ENCODE measurements at regions not wholly inside any gene's neighbourhood (a gene's known extent, or its start where the extent isn't known, plus 50 kb on each side); places are given as distances from the start of the nearest gene placed in this dataset.

GRCh38 chr4:27181693-27182092 is 321.1 kb downstream of the STIM2 start:
- no peak for DNase-seq
- TF ChIP-seq GATA1 (IDR thresholded peaks at IDR 0.05; ENCODE audit: low read depth, low read length) (no peak), POLR2A (IDR thresholded peaks at IDR 0.05; ENCODE audit: low read length) (no peak)

DNA sequence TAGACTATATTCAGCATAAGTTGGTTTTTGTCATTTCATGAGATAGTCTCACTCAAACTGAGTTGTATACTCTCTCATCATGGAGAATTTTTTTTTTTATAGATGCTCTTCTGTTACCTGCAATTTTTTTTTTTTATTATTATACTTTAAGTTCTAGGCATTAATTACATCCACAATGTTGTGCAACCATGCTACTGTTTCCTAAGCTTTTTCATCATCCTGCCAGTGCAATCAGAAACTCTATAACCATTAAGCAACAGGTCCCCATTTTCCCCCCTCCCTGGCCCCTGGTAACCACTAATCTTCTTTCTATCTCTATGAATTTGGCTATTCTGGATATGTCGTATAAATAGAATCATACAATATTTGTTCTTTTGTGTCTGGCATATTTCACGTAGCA is 321.6 kb downstream of the STIM2 start:
- TF ChIP-seq POLR2A (IDR thresholded peaks at IDR 0.05; ENCODE audit: low read length) (no peak), GATA1 (IDR thresholded peaks at IDR 0.05; ENCODE audit: low read depth, low read length) (no peak)
- DNase-seq: no peak

GRCh38 chr4:27184508-27185155 is 324.0 kb downstream of the STIM2 start:
- TF ChIP-seq GATA1 (IDR thresholded peaks at IDR 0.05; ENCODE audit: low read depth, low read length) (no peak), POLR2A (IDR thresholded peaks at IDR 0.05; ENCODE audit: low read length) (no peak)
- no peak for DNase-seq

- no peak for DNase-seq
These were observed 326.1 kb downstream of the STIM2 start for GRCh38 chr4:27186710-27187109.

GRCh38 chr4:27187786-27188185 is 327.1 kb downstream of the STIM2 start:
- TF ChIP-seq GATA1 (IDR thresholded peaks at IDR 0.05; ENCODE audit: low read depth, low read length) (no peak), POLR2A (IDR thresholded peaks at IDR 0.05; ENCODE audit: low read length) (no peak)
- no peak for DNase-seq

More at GRCh38 chr4:27186710-27187109, 326.1 kb downstream of the STIM2 start:
- no peak for TF ChIP-seq GATA1 (IDR thresholded peaks at IDR 0.05; ENCODE audit: low read depth, low read length)
- TF ChIP-seq POLR2A (IDR thresholded peaks at IDR 0.05; ENCODE audit: low read length): no peak

DNA sequence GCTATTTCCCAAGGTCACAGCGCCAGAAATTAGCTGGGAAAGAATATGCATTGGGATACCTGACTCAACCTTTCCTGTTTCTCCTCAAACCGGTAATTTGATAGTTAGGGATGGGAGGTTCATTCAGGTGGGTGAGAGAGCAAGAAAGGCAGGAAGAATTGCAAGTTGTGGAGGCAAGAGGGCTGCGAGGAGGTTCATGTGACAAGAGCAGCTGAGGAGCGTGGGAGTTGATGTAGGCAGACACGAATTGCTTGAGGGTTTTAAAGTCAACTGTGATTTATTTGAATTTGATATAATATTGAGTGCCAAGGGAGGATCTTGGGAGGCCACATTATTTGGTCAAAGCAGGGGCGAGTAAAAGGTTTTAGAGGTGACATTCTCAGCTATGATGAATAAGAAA is 329.0 kb downstream of the STIM2 start:
- TF ChIP-seq POLR2A (IDR thresholded peaks at IDR 0.05; ENCODE audit: low read length) (no peak), GATA1 (IDR thresholded peaks at IDR 0.05; ENCODE audit: low read depth, low read length) (no peak)
- no peak for DNase-seq

GRCh38 chr4:27191592-27191991 is 331.0 kb downstream of the STIM2 start:
- TF ChIP-seq POLR2A (IDR thresholded peaks at IDR 0.05; ENCODE audit: low read length): no peak
- no peak for TF ChIP-seq GATA1 (IDR thresholded peaks at IDR 0.05; ENCODE audit: low read depth, low read length)
- DNase-seq: no peak

DNA sequence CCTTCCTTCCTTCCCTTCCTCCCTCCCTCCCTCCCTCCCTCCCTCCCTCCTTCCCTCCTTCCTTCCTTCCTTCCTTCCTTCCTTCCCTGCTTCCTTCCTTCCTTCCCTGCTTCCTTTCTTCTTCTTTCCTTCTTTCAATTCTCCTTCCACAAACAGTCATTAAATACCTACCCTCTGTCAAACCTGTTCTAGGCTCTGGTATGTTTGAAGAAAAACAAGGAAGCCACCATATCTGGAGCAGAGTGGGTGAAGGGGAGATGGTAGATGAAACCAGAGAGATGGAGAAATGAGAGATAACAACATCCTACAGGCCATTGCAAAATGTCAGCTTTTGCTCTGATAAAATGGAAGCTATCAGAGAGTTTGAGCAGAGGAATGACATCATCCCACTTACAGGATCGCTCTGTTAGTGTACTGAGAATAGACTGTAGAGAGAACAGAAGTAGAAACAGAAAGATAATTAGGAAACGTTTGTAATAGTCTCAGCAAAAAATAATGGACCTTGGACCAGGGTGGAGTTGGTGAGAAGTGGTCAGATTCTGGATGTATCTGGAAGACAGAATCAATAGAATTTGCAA is 334.0 kb downstream of the STIM2 start:
- TF ChIP-seq POLR2A (IDR thresholded peaks at IDR 0.05; ENCODE audit: low read length): no peak
- no peak for TF ChIP-seq GATA1 (IDR thresholded peaks at IDR 0.05; ENCODE audit: low read depth, low read length)
- DNase-seq: no peak

- DNase-seq: no peak
- no peak for TF ChIP-seq GATA1 (IDR thresholded peaks at IDR 0.05; ENCODE audit: low read depth, low read length)
- TF ChIP-seq POLR2A (IDR thresholded peaks at IDR 0.05; ENCODE audit: low read length): no peak
These were observed 337.6 kb downstream of the STIM2 start for GRCh38 chr4:27198246-27198645.

GRCh38 chr4:27198971-27199370 is 338.3 kb downstream of the STIM2 start:
- DNase-seq: no peak
- TF ChIP-seq GATA1 (IDR thresholded peaks at IDR 0.05; ENCODE audit: low read depth, low read length): no peak
- TF ChIP-seq POLR2A (IDR thresholded peaks at IDR 0.05; ENCODE audit: low read length): no peak

DNA sequence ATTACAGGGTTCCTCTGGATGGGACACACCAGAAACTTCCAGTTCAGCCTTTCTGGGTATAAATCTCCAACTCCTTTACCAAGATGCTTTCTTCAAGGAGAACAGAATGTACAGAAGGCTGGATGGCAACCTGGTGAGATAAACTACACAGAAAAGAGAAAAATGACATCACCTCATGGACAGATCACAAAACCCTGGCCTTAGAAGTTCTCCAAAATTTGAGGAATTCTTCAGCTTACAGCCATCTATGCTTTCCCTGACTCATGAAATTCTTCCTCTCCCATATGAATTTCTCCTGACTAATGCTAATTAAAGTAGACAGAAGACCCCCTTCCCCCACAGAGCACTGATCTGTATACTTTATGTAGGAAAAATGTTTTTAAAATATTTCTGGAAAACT is 345.4 kb downstream of the STIM2 start:
- TF ChIP-seq POLR2A (IDR thresholded peaks at IDR 0.05; ENCODE audit: low read length) (no peak), GATA1 (IDR thresholded peaks at IDR 0.05; ENCODE audit: low read depth, low read length) (no peak)
- DNase-seq: no peak

GRCh38 chr4:27210956-27211355 is 350.3 kb downstream of the STIM2 start:
- no peak for TF ChIP-seq GATA1 (IDR thresholded peaks at IDR 0.05; ENCODE audit: low read depth, low read length)
- TF ChIP-seq POLR2A (IDR thresholded peaks at IDR 0.05; ENCODE audit: low read length): no peak
- no peak for DNase-seq

DNA sequence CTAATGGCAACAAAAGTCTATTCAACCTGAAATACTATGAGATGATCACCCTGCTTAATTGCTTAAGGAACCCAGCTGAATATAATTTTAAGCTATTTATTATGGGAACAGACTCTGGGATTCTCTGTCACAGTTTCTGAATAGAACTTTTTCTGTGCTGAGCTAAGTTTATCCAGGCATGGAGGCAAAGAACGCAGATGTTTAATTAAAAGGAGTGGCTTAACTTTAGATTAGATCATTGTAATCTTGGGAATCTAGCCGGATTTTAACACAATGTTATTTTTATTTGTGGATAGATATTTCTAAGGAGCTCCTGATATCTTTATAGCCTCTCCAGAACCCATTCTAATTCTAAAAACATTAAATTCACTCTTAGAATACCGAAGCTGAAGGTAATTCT is 353.4 kb downstream of the STIM2 start:
- no peak for DNase-seq
- TF ChIP-seq GATA1 (IDR thresholded peaks at IDR 0.05; ENCODE audit: low read depth, low read length) (no peak), POLR2A (IDR thresholded peaks at IDR 0.05; ENCODE audit: low read length) (no peak)

DNA sequence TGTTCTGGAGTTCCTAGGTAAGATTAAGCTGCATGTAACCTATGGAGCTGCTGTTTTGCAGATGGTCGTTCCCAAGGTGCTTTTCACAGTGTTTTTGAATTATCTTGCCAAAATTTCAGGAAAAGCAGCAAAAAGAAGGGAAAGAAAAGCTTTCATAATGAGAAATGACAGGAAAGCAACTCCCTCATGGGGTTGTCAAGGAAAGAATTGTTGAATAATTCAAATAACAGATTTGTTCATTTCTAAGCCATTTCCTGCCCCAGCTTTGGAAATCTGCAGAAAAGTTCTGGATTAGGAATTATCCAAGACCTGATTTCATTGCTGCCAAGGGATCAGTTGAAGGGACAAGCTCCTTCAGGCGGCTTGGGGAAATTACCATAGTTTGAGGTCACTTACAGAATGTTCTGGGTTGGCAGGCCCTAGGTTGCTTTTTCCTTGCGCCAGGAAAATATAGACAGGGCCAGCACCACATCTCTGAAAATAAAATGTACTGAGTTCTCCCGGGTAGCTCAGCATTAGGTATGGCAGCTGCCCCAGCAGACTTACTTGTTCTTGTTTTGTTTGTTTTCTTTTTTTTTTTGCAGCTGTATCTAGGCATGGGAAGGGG is 354.7 kb downstream of the STIM2 start:
- TF ChIP-seq GATA1 (IDR thresholded peaks at IDR 0.05; ENCODE audit: low read depth, low read length) (no peak), POLR2A (IDR thresholded peaks at IDR 0.05; ENCODE audit: low read length) (no peak)
- DNase-seq: no peak

GRCh38 chr4:27217261-27217769 is 356.7 kb downstream of the STIM2 start:
- TF ChIP-seq GATA1 (IDR thresholded peaks at IDR 0.05; ENCODE audit: low read depth, low read length) (no peak), POLR2A (IDR thresholded peaks at IDR 0.05; ENCODE audit: low read length) (no peak)
- no peak for DNase-seq
